Medulla oblongata (tissue), 1 donor: ENCODE measurements at regions not wholly inside any gene's neighbourhood (a gene's known extent, or its start where the extent isn't known, plus 50 kb on each side); places are given as distances from the start of the nearest gene placed in this dataset.

Experiments used
- DNase-seq: peaks from one replicate; pipeline ENCODE4 v3.0.0-alpha.2; 2015; ENCODE audit errors: extremely low spot score

DNA sequence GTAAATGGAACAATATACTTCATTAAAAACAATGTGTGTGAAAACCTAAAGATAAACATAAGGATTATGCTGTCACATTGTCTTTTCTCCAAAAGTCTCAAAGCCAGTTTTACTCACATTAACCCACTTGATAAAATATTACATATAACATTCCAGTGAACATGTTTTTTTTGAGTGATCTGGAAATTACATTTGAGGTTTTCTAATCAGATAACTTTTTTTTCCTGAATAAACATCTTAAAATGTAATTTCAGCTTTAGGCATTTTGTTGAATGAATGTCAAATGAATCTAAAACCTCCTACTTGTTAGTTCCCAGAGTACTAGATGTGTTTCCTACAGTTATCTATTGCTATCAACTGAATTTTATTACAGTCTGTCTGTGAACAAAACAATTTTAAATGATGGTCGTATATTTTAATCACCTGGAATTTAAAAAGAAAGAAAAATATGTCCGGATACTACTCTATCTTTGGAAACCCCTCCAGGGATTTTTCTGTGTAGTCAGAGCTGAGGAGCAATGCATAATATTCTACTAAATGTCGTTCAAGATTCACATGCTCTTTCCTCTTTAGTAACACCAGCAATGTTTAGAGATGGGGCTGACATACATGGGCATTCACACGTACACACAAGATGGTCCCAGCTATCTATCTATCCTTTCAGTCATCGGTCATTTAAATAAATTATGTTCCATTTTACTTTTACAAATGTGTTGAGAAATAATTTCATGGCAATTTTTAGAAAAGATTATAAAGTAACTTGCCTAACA lies 283.9 kb downstream of the KLF12 start:
- DNase-seq, result no peak

DNA sequence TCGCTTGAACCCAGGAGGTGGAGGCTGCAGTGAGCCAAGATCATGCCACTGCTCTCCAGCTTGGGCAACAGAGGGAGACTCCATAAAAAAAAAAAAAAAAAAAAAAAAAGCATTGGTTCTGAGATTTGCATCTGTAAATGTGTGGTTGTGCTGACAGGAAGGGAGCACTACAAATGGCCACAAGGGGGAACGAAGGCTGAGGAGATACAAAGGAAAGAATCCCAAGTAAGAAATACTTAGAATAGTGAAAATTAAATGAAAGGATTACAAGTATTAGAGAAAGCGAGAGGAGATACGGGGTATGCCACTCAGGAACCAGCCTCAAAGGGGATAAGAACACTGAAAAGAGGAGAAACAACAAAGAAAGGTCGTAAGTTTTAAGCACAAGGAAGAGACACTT lies 284.9 kb downstream of the KLF12 start:
- DNase-seq, result no peak

DNA sequence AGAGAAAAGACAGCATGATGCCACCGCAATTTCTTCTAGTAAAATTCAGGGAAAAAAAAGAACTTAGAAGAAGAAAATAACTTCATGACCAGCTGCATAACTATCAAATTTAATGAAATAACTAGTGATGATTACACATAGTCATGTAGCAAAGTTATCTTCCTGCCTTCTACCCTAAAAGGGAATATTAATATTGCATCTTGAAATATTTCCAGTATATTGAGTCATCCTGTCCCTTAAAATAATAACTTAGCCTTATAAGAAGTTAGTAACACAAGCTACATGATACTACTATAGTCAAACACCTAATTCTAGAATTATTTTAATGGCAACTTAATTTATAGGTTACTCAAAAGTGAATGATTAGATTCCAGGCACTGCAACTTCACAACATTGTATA lies 289.2 kb downstream of the KLF12 start:
- no peak for DNase-seq

DNA sequence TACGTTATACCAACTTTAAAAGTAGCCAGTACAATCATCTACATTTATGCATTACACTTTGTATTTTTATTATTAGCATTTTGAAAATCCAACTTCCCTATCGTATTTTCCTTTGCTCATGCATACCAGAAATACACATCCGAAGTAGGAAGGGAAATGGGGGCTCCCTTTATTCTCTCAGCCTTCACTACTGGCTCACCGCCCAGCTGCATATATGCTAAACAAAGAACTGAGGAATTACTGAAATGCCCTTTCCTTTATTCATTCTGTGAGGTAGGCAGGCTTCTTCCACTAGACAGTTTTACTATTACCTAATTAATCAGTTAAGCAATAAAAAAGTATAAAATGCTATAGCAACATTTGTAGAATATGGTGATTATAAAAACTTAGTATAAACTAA lies 291.6 kb downstream of the KLF12 start:
- DNase-seq, result no peak

DNA sequence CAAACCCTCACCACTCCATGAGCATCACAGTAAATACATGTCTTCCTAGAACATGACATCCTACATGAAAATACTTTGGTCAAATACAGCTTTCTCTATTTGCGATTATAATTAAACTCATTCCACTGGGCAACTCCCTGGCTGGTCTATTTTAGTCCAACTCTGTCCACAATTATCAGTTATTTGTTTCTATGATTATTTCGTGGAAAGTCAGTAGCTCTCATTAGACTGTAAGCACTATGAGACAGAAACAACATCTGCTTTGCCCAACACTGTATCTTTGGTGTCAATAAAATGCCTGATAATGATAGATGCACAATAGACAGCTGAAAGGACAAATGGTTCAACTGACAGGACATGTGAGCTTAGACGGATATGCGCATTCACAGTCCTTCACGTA lies 292.0 kb downstream of the KLF12 start:
- no peak for DNase-seq

DNA sequence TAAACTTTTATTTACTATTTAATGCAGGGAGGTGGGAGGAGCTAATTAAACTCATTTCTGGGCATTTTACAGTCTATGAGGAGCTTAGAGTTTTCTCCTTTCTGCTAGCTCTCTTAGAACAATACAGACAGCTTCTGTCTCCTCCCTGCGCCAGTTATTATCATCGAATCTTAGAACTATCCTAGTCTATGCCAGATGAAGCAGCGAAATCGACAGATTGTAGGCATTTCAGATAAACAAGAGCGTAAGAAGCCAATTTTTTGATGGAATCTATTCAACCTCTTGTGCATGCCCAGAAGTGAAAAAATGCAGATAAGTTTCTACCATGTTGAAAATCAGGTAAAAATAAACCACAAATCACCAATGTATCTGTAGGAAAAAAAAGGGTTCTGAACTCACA lies 297.1 kb downstream of the KLF12 start:
- DNase-seq, result no peak

DNA sequence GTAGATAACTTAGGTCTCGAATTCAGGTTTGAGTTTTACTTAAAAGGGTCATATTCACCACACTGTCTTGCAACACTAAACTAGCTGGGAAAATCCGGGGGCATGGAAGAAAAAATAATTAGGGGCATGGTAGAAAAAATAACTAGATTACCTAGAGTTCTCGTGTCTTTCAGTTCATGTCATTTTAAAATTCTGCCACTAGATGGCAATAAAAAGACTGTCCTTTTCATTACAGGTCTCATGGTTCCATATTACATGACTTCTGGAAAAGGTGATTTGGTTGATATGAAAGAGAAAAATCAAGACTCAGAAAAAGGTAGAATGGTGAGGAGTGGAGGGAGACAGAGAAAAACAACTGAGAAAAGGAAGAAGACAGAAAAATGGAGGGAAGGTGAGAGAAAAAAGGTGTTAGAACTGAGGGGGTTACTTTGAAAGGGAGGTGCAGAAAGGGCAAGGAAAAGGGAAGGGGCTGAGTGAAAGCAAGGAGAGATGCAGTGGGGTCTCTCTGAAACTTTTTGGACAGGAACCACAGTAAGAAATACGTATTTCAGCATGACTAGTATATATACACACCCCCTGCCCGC lies 299.0 kb downstream of the KLF12 start:
- peak; percentile 66 for DNase-seq

DNA sequence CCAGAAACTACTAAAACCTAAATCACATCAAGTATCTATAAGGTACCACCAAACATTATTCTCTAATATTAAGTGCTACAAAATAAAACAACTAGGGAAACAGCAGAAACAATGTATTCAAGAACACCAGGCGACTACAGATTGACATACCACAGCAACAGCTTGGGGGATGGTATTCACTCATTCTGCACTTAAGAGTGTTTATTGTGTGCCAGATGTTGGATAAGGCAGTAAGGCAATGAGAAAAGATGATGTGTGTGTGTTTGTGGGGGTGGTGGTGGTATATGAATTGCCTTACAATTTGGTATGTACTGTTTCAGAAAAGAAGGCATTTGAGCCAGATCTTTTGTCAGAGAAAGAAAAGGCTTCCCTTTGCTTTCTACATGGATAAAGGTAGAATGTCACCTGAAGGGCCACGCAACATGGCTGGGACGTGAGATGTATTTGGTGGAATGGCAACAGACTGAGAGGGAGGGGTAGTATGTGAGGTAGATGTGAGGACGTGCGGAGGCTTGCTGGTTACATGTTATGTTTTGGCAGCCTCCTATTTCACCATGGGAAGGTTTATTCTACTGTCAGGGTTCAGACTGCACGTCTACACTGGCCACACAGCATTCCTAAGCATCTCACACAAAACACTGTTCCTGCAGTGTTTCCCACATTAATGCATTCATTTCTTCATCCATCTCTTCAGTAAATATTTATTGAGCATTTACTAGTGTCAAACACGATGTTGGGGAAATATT lies 300.7 kb downstream of the KLF12 start:
- no peak for DNase-seq

DNA sequence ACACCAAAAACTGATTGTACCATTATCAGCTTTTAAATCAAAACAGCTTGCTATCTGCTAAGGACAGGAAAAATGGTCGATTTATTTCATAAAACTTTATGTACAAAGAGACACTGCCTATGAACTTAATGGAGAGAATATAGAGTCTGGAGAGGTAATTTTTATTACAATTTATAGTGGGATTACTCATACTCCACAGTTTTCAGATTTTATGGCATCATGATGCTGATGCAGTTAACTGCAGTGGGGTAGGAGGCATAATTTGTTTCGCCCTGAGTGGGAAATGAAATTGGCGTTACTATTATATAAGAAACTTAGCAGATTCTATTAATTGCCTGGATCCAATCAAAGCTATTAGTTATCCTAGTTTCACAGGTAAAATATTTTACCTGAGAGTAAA lies 301.4 kb downstream of the KLF12 start:
- no peak for DNase-seq

DNA sequence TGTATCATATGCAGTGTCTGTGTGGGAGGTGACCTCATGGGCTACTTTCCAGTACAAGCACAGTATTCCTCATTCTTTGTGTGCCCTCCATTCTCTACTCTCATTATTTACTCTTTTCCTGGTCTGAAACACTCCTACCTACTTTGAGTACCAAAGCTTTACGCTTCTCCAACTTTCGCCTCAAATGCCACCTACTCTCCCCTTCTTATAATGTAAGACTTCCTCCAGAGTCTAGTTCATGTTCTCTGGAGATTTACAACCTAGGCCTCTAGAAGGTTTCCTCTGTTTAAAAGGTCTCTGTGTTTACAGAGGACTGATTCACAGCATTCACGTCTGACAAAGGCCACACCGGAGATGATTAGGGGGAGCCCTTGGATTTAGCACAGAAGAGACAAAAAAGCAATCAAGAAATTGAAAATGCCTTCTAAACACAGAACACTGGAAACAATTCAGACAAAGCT lies 302.0 kb downstream of the KLF12 start:
- no peak for DNase-seq

DNA sequence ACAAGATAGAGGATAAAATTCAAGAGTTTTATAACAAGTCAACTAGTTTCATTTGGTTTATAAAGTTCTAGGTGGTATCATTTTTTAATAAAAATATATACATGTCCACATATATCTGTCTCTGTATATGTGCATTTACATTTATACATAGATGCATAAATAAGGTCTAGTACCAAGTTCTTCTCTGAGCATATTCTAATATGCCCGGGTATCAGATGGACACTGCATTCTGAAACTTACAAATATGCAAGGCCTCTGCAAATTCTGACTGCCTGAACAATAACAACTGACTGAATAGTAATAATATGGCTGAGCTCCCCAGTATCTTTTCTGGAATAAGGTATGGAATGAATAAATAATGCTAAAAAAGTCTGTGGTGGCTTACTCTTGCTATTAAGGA lies 304.8 kb downstream of the KLF12 start:
- no peak for DNase-seq

DNA sequence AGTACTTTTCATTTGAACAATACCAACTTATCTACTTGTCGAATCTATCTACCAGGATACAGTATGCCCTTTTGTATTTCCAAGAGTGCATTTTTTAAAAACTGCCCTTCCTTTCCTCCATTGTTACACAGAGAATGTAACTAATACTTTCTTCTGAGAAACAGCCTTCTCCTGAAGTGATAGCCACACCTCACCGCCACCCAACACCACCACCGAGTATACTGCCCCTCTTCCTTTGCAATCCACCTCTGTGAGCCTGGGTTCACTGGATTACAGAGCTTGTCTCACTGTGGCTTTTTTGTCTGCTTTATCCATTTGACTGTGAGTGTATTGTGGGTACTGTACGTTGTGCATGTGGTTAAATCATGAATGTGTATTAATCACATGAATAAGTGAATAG lies 305.4 kb downstream of the KLF12 start:
- no peak for DNase-seq

DNA sequence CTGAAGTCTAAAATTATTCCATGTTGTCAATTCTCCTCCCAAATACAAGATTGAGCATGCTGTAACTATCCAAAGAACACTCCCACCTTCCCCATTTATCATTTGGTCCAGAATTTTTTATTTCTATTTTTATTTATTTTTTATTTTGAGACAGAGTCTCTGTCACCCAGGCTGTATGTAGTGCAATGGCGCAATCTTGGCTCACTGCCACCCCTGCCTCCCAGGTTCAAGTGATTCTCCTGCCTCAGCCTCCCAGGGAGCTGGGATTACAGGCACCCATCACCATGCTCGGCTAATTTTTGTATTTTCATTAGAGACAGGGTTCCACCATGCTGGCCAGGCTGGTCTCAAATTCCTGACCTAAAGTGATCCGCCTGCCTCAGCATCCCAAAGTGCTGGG lies 306.8 kb downstream of the KLF12 start:
- no peak for DNase-seq

DNA sequence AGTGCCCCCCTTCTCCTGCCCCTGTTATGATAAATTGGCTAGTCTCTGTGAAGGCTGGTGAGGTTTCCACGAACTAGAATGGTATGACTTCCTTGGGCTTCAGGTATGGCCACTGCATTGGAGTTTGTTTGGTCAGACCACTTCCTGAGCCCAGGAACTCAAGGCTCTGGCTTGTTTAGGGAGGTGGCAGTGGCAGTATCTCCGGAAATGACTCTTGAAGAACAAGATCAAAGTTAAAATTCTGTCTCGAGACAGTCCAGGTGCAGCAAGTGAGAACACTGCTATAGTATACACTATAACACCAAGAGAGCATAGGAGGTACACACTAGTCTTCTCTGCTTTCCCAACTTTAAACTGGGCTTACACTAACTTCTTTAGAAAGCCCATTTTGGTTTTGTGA lies 309.1 kb downstream of the KLF12 start:
- DNase-seq, result no peak

DNA sequence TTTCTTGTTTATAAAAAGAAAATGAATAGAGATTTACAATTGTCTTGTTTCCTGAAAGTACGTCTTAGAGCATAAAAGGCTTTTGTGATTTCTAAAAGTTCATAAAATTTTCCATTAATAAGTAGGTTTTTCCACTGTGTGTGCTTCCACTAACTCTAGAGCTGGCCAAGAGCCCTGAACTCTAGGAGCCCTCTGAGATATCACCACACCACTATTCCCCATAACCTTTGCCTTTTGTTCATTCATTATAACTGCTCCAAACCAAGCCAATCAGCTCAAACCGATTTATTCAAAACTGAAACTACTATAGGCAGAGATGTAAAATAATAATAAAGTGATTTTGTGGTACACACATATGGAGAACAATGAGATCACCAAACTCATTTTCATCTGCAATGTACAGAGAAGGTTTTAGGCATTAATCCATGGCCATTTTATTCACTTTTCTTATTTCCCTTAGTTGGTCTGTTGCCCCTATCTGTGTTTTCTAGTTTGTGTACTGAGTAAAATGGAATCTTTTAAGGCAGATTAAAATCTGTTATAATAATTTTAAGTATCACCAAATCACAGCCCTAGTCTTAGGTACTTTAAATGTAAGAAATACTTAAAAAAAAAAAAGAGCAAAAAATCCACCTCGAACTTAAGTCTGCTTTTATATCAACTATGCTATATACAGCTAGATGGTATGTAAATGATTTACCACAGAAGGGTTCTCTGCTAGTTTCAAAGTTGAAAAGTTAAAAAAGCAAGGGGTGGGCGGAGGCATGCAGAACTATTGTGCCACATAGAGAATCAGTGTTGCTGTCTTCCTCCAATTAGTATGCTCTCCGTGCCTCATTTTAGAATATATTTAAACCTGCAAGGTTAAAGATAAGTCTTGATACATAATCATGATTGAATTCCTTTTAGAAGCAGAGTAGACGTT lies 311.3 kb downstream of the KLF12 start:
- no peak for DNase-seq

DNA sequence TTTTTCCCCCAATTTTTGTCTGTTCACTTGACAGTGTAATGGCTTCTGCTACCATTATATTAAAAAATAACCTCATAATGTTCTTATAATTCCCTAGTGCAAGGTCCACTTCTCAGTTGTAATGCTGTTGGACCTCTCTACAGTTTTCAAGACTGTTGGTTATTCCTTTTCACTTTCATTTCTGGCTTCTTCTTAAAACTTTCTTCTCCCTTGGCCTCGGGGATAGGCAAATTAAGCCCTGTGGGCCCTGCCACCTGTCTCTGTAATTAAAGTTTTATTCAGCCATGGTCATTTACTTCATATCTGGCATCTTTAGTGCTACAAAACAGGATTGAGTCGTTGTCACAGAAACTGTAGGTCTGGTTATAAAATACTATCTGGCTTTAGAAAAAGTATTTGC lies 313.5 kb downstream of the KLF12 start:
- no peak for DNase-seq

DNA sequence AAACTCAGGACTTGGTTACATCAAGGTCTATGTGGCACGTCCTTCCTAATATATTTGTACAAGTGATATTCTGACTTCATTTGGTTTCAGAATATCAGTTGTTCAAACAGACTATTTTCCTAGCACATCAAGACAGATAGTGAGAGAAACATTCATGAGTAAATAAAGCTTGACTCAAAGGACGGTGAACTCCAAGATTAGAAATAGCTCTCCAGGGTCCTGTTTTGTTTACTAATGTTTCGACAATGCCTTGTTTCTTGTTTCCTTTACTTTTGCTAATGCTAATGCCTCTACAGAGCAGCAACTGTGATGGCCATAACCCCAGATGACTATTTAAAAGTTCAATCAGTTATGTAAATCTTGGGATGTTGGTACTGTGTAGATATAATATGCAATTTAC lies 313.9 kb downstream of the KLF12 start:
- no peak for DNase-seq

DNA sequence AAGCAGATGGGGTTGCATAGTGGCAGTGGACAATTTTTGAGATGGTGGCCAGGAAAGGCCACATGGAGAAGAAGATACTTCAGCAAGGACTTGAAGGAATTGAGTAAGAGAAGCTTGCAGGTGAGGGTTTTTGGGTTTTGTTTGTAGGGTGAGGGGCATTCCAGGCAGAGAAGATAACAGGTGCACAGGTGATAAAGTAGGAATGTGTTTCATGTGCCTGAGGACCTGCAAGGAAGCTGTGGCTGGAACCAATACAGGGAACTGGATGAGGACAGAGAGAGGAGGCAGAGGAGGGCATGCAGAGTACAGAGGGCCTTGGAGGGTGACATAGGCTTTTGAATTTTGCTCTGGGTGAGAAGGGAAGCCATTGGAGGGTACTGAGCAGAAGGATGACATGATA lies 314.5 kb downstream of the KLF12 start:
- DNase-seq, result no peak

DNA sequence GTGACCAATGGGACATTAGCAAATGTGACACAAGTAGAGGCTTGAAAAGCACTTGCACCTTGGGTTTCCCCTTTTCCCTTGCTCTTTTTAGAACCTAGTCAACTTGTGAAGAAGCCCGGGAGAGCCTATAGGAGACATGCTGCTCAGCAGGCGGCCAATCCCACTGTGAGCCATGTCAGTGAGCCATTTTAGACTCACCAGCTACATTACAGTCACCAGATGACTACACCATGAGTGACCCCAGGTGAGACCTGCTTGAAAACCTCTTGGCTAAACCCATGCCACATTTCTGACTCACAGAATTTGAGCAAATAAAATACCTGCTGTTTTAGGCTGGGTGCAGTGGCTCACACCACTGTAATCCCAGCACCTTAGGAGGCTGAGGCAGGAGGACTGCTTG lies 317.5 kb downstream of the KLF12 start:
- DNase-seq, result no peak

DNA sequence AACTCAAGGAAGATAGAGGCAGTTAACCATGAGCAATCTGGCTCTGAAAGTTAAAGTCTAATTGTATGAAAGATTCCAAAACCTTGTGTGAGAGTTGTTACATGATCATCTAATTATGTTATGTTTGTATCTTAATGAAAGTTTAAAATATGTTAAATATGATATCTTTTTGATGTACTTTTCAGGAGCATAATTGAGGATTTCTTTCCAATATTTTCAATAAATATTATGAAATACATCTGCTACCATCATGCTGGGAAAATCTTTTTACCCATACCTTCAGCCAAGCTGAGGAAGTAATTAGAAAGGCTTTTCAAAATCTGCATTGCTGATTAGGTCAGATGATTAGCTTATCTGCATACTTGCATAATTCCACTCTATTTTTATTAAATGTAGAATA lies 318.4 kb downstream of the KLF12 start:
- DNase-seq, result no peak

DNA sequence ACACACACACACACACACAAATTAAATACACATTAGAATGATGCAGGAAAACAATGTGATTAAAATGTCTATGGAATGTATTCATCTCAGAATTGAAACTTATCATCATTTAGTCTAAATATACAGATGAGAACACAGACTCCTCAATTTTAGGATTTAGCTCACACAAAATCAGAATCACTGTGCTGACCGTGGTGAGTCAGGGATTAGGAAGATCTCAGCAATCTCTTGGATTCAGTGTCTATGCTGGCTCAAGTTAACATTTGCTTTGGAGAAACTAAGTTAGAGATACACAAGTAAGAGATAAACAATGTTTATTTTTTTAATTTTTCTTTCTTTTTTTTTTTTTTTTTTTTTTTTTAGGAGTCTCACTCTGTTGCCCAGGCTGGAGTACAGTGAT lies 323.6 kb downstream of the KLF12 start:
- DNase-seq, result no peak

DNA sequence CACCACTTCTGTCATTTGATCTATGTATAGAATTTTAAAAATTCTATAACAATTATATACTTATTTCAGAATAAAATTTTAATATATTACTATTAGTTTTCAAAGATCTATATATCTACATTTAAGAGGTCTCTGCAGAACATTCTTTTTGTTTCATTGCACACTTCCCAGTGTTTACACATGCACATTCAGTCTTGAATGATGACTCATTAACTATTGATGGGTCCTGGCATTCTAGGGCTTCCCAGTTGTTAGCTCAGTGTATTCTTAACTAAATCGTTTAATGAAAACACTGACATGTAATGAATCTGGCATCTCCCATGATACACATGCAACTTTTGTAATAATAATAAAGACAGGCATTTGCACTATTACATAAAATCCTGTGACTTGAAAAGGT lies 324.6 kb downstream of the KLF12 start:
- no peak for DNase-seq
